GM21786 (cell line): ENCODE measurements at regions not wholly inside any gene's neighbourhood (a gene's known extent, or its start where the extent isn't known, plus 50 kb on each side); places are given as distances from the start of the nearest gene placed in this dataset.

Experiments used
- ATAC-seq: cut with Tn5 transposase; IDR thresholded peaks from one replicate; pipeline ENCODE4 v1.9.1; 2021; ENCODE audit not compliant: unreplicated experiment

DNA sequence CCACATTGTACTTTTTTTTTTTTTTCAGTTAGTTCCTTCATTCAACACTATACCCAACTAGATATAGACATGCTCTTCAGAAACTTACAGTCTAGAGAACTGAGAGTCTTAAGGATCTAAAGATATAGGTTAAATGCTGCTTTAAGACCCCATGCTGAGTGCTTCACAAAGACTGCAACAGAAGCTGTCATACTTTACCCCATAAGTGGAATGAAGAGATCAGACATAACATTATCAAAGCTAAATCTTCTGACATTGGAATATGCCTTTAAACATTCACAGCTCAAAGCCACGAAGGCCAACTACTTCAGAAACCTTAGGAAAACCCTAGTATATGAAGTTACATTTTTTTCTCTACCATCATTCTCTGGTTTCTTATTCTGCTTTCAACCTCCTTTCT, 666.4 kb downstream of the KCNT2 start:
- ATAC-seq, result no peak

DNA sequence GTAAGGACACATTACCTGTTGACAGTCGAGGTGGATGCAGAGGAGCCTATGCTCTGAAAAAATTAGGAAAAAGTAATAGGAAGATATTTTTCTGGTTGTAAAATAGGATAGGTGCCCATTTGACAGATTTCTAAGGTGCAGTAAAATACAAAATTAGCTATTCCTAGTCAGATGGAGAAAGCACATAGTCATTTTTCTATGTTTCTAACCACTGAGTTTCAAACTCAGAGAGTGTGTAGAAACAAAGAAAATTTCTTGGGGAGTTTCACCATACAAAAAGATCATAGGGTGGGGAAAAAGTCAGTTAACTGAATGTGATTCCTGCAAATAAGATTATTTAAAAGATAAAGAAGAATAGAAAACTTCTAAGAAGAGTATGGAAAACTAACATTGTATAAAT, 666.9 kb downstream of the KCNT2 start:
- no peak for ATAC-seq

DNA sequence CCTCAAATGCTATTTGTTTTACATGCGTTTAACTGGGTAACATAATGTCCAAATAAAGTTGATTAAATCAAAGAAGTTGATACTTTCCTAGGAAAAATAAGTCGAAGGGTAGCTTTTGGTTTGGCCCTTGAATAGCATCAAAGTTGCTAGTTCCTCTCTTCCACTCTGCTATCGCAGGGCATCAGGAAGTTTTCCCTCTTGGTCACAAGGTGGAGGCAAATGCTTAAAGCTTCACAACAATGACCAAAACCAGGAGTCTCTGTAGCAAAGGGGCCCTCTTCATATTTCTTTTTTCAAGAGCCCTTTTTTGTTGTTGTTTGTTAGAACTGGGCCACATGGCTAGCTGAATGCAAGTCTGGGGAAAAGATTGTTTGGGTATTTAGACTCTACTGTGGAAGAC, 668.4 kb downstream of the KCNT2 start:
- no peak for ATAC-seq

DNA sequence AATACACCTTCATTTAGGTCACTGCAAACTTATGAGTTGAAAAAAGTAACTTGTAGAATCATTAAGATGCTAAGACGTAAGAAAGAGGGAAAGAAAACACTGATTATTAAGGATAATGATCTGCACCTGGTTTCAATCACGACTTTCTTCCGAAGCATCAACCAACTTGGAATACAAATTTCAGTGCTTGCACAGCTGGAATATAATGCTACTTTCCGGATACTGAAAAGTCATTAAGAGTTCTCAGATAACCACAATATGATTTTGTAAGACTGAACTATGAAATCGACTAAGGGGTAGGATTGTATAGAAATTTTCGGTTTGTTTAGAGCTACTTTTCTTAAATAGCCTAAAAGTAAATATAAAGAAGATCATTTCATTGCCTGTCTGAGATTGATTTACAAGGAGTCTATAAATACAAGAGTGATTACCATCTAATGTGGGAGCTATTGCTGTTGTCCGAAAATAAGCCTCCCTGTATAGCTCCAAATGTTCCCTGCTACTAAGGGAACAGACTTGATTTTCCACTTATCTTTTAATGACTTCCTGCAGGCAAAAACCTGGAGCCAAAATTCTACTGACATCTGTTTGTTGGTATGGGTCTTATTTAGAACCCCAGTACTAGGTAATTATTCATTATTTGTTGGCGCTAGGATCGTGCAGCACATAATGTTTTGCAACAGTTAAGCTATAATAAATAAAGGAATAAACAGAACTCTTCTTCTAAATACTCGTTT, 673.3 kb downstream of the KCNT2 start:
- ATAC-seq, result no peak

DNA sequence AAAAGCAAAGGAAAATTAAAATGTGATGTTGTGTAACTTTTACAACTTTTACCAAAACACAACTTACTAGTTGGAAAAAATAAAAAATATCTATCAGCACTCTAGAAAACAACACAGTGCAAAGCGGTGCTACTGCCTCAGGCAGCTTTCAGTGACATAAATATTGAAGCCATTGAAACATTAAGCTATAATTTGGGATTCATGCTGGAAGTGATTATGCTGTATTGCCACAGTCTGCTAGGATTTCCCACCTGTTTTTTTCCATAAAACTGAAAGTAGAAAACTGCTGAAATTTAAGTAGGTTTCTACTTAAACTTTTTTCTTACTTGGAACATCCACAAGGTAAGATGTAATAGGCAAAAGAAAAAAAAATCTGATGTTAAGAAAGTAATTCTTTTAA, 674.4 kb downstream of the KCNT2 start:
- ATAC-seq, result no peak

GRCh38 chr1:195915826-195916225, 692.4 kb downstream of the KCNT2 start:
- ATAC-seq, result no peak

- ATAC-seq, result no peak
These were observed 699.2 kb downstream of the KCNT2 start for GRCh38 chr1:195909061-195909460.

DNA sequence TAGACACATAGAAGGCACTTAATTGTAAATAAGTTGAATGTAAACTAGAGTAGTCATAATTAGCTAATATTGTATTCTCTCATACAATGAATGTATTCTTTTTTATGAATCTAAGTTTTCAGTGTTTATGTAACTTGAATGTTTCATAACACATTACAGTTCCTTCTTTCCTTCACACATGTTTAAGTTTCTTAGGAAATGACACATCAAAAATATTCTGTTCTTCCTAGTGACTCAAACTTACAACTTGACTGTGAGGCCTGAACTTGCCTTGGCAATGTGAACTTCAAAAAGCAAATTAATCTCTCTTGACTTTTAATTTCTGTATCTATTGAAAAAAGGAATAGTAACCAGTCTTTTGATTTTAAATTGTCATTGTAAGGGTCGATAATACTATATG, 700.1 kb downstream of the KCNT2 start:
- no peak for ATAC-seq

GRCh38 chr1:195903203-195903602, 705.0 kb downstream of the KCNT2 start:
- ATAC-seq, result no peak

DNA sequence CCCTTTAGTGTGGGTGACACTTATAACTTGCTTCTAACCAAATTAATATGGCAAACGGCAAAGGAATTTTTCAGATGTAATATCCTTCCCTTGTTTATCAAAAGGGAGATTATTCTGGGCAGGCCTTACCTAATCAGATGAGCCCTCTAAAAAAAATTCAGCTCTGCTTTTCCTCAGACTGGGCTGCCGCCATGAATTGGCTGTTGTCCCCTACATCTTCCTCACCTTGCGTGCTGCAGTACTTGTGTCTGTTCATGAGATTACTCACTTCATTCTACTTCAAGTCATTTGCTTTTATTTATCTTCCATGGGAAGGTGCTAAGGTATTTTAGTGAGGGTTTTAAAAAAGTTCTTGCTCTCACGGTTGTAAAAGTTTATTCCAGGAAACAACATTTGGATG, 705.5 kb downstream of the KCNT2 start:
- ATAC-seq, result no peak

DNA sequence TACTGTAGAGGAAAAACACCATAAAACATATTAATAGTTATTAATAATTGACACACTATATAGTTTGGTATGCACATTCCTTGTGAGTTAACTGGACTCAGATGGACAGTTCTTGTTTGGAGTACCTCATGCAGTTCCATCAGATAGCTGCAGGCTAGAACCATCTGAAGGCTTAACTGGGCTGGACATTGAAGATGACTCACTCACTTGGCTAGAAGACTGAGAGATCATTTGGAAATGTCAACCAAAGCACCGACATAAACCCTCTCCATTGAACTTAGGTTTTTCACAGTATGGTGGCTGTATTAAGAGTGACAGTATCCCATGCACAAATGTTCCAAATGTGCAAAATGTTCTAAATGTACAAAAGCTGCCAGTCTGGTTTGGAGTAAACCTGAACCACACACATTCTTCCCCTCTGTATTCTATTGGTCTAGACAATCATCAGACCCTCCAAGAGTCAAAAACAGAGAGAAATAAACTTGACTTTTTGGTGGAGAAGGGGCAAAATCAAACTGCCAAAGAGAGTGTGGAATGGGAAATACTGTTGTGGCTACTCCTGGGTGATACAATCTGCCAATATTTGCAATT, 708.4 kb downstream of the KCNT2 start:
- no peak for ATAC-seq

- ATAC-seq, result no peak
These were observed 709.3 kb downstream of the KCNT2 start for GRCh38 chr1:195898924-195899323.

DNA sequence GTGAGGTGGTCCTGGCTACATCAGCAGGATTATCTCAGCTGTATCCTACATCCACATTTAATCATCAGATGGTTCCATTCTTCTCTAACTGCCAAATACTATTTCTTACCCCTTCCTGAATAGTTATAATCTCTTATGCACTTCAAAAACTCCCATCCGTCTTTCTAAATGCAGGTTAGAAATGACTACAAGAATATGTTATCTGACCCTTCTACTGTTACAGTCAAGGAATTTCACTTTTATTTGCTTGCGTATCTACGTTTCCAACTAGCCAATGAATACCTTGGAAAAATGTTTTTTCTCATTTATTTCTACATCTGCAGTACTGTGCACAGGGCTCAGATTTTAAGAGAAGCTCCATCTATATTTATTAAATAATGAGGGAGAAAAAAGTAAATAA, 709.9 kb downstream of the KCNT2 start:
- no peak for ATAC-seq

GRCh38 chr1:195897076-195897475, 711.2 kb downstream of the KCNT2 start:
- ATAC-seq, result no peak

GRCh38 chr1:195894411-195894810, 713.8 kb downstream of the KCNT2 start:
- ATAC-seq, result no peak

DNA sequence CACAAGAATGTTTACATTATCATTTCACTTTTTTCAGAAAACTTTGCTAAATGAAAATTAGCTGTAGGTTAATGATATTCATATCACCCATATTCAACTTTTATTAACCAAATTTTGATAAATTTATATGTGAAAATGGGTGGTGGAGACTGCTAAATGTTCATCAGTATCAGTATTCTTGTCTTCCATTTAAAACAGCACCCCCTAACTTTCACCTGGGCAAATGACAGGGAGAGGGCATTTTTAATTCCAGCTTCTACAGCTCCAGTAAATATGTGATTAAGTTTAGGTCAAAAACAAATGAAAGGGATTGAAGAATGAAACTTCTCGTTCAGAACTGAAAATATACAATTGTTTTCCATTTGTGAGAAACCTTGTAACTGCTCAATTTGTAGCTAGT, 722.2 kb downstream of the KCNT2 start:
- no peak for ATAC-seq

DNA sequence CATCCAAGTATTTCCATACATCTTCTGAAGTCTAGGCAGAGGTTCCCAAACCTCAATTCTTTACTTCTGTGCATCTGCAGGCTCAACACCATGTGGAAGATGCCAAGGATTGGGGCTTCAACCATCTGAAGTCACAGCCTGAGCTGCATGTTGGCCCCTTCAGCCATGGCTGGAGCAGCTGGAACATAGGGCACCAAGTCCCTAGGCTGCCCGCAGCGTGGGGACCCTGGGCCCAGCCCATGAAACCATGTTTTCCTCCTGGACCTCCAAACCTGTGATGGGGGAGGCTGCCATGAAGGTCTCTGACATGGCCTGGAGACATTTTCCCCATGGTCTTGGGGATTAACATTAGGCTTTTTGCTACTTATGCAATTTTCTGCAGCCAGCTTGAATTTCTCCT, 729.8 kb downstream of the KCNT2 start:
- ATAC-seq, result no peak

DNA sequence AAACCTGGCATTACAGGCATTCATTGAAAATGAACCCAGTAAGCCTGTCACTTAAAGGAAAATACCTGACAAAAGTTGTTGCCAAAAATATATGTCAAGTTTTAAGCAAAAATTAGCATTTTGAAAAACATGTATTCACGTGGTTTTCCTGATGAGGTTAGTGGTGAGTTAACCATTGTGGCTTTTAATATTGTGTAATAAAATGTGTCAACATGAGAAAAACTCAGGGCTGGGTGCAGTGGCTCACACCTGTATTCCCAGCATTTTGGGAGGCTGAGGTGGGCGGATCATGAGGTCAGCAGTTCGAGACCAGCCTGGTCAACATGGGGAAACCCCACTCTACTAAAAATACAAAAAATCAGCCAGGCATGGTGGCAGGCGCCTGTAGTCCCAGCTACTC, 731.4 kb downstream of the KCNT2 start:
- ATAC-seq, result no peak

- ATAC-seq, result no peak
These were observed 735.9 kb downstream of the KCNT2 start for GRCh38 chr1:195872376-195872775.

DNA sequence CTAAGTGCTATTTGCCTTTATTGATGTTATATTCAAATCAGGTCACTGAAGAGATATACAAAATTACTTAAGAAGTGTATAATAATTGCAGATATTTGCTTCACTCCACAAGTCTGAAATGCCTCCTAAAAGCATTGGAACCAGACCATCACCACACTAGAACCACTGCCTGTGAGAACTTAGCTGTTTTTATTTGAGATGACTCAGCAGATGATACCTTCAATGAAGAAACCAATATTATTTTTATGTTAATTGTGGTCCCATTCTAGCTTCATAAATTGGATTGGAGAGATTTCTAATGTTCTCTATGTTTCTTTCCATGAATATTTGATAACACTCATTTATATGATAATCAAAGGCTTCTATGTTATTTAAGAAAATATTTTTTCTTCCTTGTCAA, 740.6 kb downstream of the KCNT2 start:
- no peak for ATAC-seq

DNA sequence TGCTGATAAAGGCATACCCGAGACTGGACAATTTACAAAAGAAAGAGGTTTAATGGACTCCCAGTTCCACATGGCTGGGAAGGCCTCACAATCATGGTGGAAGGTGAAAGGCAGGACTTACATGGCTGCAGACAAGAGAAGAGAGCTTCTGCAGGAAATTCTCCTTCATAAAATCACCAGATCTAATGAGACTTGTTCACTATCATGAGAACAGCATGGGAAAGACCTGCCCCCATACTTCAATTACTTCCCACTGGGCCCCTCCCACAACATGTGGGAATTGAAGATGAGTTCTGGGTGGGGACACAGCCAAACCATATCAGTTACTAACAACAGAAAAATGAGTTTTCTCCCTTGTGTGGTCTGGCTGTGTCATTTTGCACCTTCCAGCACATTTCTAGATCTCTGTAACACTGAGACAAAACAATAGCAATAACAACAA, 741.4 kb downstream of the KCNT2 start:
- no peak for ATAC-seq

GRCh38 chr1:195866091-195866780, 742.0 kb downstream of the KCNT2 start:
- no peak for ATAC-seq
